CD4-positive, CD25-positive, alpha-beta regulatory T cell (primary cell): ENCODE measurements at regions not wholly inside any gene's neighbourhood (a gene's known extent, or its start where the extent isn't known, plus 50 kb on each side); places are given as distances from the start of the nearest gene placed in this dataset.

Source experiments
- ATAC-seq, 2 donors: fragments of 150-1000 bp; cut with Tn5 transposase; one replicate each; pipeline ENCODE4 v1.10.0; 2021; ENCODE audit warnings: low read depth in 2 of 2, moderate number of reproducible peaks in 2 of 2, moderate library complexity in 1 of 2
- DNase-seq, 3 donors: peaks; one replicate each; pipeline versions ENCODE4 v3.0.0 to v3.0.0-alpha.2; 2012 to 2022; ENCODE audit warnings: mixed read lengths in 1 of 3
- H3K27ac ChIP-seq: one replicate; pipeline ENCODE4 v1.7.0; 2013; ENCODE audit warnings: mild to moderate bottlenecking, low read length; ENCODE audit not compliant: insufficient read depth, poor library complexity, severe bottlenecking
- H3K27me3 ChIP-seq: one replicate; pipeline ENCODE4 v1.7.0; 2013; ENCODE audit warnings: low read length; ENCODE audit not compliant: control insufficient read depth, insufficient read depth
- H3K36me3 ChIP-seq: one replicate; pipeline ENCODE4 v1.7.0; 2013; ENCODE audit warnings: mild to moderate bottlenecking, low read length, moderate library complexity; ENCODE audit not compliant: control insufficient read depth, insufficient read depth
- H3K4me1 ChIP-seq: 2 replicates; pipeline ENCODE4 v1.7.0; 2013; ENCODE audit warnings: mild to moderate bottlenecking, low read length; ENCODE audit not compliant: insufficient read depth, control insufficient read depth, poor library complexity, severe bottlenecking
- H3K4me3 ChIP-seq: one replicate; pipeline ENCODE4 v1.7.0; 2013; ENCODE audit warnings: low read depth, mild to moderate bottlenecking, low read length, moderate library complexity
- H3K9me3 ChIP-seq, 2 experiments: 1 replicate in 1 of 2; 2 replicates in 1 of 2; pipeline ENCODE4 v1.7.0; 2013; ENCODE audit warnings: low read length in 2 of 2, mild to moderate bottlenecking in 1 of 2, moderate library complexity in 1 of 2; ENCODE audit not compliant: control insufficient read depth in 2 of 2
- H3K27ac Mint-ChIP-seq, 3 donors: one replicate each; pipeline ENCODE4 v1.8.0; 2020 to 2022; ENCODE audit warnings: mild to moderate bottlenecking in 3 of 3, mixed read lengths in 3 of 3, moderate library complexity in 2 of 3
- H3K27me3 Mint-ChIP-seq: one replicate; pipeline ENCODE4 v1.8.0; 2022; ENCODE audit warnings: mild to moderate bottlenecking, mixed read lengths
- H3K36me3 Mint-ChIP-seq: one replicate; pipeline ENCODE4 v1.8.0; 2020; ENCODE audit warnings: mixed read lengths
- H3K4me1 Mint-ChIP-seq, 4 donors: one replicate each; pipeline ENCODE4 v1.8.0; 2020 to 2022; ENCODE audit warnings: mixed read lengths in 4 of 4, mild to moderate bottlenecking in 1 of 4
- H3K4me3 Mint-ChIP-seq, 4 donors: one replicate each; pipeline ENCODE4 v1.8.0; 2020 to 2022; ENCODE audit warnings: mild to moderate bottlenecking in 4 of 4, mixed read lengths in 4 of 4, moderate library complexity in 3 of 4
- H3K9me3 Mint-ChIP-seq, 7 donors: one replicate each; pipeline ENCODE4 v1.8.0; 2020 to 2022; ENCODE audit warnings: mixed read lengths in 7 of 7, mild to moderate bottlenecking in 3 of 7, moderate library complexity in 2 of 7

DNA sequence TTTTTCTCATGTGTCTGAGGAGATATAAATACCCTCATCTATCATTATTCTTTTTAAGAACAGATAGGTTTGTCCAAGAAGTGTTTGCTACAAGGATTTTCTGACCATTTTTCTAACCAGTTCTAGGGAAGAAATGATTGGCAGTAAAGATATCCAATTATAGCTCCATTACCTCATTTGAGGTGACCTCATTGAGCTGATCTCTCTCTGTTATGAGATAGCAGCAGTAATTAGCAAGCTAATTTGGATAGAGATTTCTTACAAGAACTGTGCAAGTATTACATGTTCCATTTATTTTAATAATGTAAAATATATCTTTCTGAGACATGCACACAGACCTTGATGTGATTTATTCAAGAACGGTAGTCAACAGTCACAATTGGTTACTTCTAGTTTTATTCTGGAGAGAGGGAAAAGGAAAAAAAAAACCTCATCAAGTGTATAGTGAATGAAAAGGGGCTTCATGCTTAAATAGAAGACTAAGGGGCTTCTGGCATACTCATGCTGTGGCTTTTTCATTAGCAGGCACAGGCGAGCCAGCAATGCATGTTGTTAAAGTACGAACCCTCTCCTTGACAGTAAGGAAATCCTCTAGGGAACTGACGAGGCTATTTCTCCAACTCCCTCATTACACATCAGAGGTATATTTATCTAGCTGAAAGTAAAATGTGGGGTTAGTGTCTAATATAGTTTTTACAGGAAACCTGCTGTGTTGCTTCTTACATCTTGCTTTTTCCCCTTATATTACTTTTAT, 127.3 kb downstream of the NUDT12 start:
- DNase-seq (no peak), ATAC-seq (no peak)
- Histone ChIP-seq H3K27ac (no peak overlapping the region), H3K4me1 (no peaks in the 10 kb centered on the region), H3K9me3 (no peaks in the 10 kb centered on the region), H3K27me3 (no peaks in the 10 kb centered on the region), H3K4me3 (no peak overlapping the region), H3K36me3 (no peaks in the 10 kb centered on the region)
- H3K9me3 Mint-ChIP-seq = peaks cover 0 to 20% (median 2%) of the 10 kb centered on the region in 7 donors
- H3K27ac Mint-ChIP-seq = no peak overlapping the region
- H3K4me1 Mint-ChIP-seq = no peaks in the 10 kb centered on the region
- peaks cover 8% of the 10 kb centered on the region for H3K27me3 Mint-ChIP-seq
- no peak overlapping the region for H3K4me3 Mint-ChIP-seq
- no peaks in the 10 kb centered on the region for H3K36me3 Mint-ChIP-seq

DNA sequence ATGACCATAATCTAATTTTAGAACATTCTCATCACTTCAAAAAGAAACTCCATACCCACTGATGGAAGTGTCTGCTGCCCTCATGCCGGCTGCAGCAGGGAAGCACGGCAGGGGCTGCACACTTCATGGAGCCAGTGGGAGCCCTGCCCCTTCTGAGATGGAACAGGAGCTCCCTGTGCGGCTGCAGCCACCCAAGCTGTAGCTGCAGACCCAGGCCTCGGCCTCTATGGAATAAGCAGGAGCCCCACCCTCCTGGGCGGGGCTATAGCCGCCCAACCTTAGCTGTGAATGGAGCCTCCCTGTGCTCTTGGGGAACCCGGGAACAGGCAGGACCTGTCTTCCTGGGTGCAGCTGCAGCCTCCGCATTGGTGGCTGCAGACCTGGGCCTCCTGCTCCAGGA, 128.5 kb downstream of the NUDT12 start:
- H3K27ac Mint-ChIP-seq = no peak overlapping the region
- no peak for ATAC-seq

DNA sequence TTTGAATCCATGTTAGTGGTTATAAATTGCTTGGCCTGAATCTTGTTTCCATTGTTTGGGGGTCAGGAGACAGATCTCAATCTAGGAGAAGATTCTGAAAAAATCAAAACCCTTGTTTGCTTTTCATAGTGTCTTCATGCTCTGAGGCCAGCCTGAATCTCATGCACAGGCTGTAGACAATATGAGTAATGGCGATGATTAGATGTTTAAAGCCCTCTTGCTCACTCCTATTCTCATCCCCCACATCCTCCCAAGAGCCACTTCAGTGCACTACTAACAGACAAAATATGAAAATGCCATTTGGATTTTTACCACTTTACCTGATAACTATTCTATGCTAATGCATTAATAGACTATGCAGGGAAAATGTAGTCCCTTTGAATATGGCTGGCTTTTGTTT, 129.4 kb downstream of the NUDT12 start:
- Histone ChIP-seq H3K4me3 (no peak overlapping the region), H3K9me3 (no peaks in the 10 kb centered on the region), H3K36me3 (no peaks in the 10 kb centered on the region), H3K27ac (no peak overlapping the region), H3K27me3 (no peaks in the 10 kb centered on the region), H3K4me1 (no peaks in the 10 kb centered on the region)
- H3K27ac Mint-ChIP-seq = no peak overlapping the region
- H3K4me1 Mint-ChIP-seq = no peaks in the 10 kb centered on the region
- H3K9me3 Mint-ChIP-seq = peaks cover 0 to 5% (median 0%) of the 10 kb centered on the region in 7 donors
- H3K27me3 Mint-ChIP-seq = peaks cover 8% of the 10 kb centered on the region
- H3K4me3 Mint-ChIP-seq = no peak overlapping the region
- H3K36me3 Mint-ChIP-seq = no peaks in the 10 kb centered on the region
- DNase-seq (no peak), ATAC-seq (no peak)

More for the DNA sequence above, 128.5 kb downstream of the NUDT12 start:
- peaks cover 8% of the 10 kb centered on the region for H3K27me3 Mint-ChIP-seq
- Histone ChIP-seq H3K4me1 (no peaks in the 10 kb centered on the region), H3K27ac (no peak overlapping the region), H3K4me3 (no peak overlapping the region), H3K9me3 (no peaks in the 10 kb centered on the region), H3K27me3 (no peaks in the 10 kb centered on the region), H3K36me3 (no peaks in the 10 kb centered on the region)
- no peaks in the 10 kb centered on the region for H3K4me1 Mint-ChIP-seq
- H3K9me3 Mint-ChIP-seq = peaks cover 0 to 9% (median 2%) of the 10 kb centered on the region in 7 donors
- no peak overlapping the region for H3K4me3 Mint-ChIP-seq
- no peak for DNase-seq
- H3K36me3 Mint-ChIP-seq = no peaks in the 10 kb centered on the region

DNA sequence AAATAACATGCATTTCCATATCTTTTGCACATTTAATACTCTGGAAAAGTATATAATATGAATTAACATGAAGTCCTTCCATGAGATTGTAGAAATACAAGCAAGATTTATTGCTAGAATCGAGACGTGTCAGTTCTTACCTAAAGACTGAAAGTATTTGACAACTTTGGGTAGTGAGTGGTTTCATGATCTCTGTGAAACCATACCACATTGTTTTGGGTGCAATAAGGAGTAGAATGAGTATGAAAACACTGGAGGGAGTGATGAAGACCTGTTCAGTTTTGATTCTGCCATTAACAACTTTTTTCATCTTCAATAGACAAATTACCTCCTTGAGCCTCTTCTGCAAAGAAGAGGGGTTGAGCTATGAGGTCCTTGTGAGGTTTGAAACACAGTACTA, 133.7 kb downstream of the NUDT12 start:
- Mint-ChIP-seq H3K27ac (no peak overlapping the region), H3K4me3 (no peak overlapping the region), H3K9me3 (peaks cover 0 to 4% (median 0%) of the 10 kb centered on the region in 7 donors), H3K27me3 (peaks cover 12% of the 10 kb centered on the region), H3K4me1 (no peaks in the 10 kb centered on the region), H3K36me3 (no peaks in the 10 kb centered on the region)
- Histone ChIP-seq H3K4me1 (no peaks in the 10 kb centered on the region), H3K27ac (no peak overlapping the region), H3K4me3 (no peak overlapping the region), H3K9me3 (no peaks in the 10 kb centered on the region), H3K36me3 (no peaks in the 10 kb centered on the region), H3K27me3 (no peaks in the 10 kb centered on the region)
- ATAC-seq (no peak), DNase-seq (no peak)

DNA sequence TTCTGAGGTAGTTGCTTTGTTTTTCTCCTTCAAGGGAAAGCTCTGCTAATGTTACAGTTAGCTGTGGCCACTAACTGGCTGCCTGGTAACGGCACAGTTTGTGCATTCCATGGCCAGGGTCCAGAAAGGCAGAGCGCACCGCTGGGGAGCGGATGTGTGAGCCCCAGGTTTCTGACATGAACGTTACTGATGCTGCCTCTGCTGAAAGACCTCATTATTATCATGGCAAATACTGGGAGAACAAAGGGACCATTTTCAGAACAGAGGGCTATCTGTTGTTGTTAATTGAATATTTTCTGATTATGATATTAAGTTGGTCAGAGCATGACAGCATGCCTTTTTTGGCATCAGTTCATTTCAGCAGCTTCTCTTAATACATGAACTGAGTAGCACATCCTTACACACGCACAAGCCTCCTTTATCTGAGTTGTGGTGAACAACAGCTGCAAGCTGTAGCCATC, 134.1 kb downstream of the NUDT12 start:
- Mint-ChIP-seq H3K4me1 (no peaks in the 10 kb centered on the region), H3K9me3 (peaks cover 0 to 4% (median 0%) of the 10 kb centered on the region in 7 donors), H3K36me3 (no peaks in the 10 kb centered on the region), H3K27ac (no peak overlapping the region), H3K4me3 (no peak overlapping the region), H3K27me3 (peaks cover 12% of the 10 kb centered on the region)
- no peaks in the 10 kb centered on the region for H3K36me3 ChIP-seq
- no peak for DNase-seq
- H3K27me3 ChIP-seq = no peaks in the 10 kb centered on the region
- no peaks in the 10 kb centered on the region for H3K9me3 ChIP-seq
- ATAC-seq = no peak
- H3K27ac ChIP-seq = no peak overlapping the region
- H3K4me3 ChIP-seq = no peak overlapping the region
- no peaks in the 10 kb centered on the region for H3K4me1 ChIP-seq

DNA sequence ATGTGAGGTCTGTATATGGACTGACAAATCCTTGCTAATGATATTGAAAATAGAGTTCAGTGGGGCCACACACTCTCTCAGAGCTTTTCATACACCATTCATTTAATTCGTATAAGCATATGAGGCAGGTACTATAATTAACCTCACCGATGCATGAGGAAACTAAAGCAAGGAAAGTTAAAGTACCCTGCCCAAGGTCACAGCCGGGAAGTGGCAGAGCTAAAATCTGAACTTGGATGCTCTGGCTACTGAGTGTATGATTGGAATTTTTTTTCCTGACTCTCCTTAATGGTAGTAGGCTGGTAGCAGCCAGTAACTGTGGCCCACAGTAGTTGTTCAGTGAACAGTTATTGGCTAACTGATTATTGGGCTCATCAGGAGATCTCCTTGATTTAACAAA, 135.3 kb downstream of the NUDT12 start:
- ATAC-seq = no peak
- peaks cover 17% of the 10 kb centered on the region for H3K27me3 Mint-ChIP-seq
- H3K4me3 ChIP-seq = no peak overlapping the region

DNA sequence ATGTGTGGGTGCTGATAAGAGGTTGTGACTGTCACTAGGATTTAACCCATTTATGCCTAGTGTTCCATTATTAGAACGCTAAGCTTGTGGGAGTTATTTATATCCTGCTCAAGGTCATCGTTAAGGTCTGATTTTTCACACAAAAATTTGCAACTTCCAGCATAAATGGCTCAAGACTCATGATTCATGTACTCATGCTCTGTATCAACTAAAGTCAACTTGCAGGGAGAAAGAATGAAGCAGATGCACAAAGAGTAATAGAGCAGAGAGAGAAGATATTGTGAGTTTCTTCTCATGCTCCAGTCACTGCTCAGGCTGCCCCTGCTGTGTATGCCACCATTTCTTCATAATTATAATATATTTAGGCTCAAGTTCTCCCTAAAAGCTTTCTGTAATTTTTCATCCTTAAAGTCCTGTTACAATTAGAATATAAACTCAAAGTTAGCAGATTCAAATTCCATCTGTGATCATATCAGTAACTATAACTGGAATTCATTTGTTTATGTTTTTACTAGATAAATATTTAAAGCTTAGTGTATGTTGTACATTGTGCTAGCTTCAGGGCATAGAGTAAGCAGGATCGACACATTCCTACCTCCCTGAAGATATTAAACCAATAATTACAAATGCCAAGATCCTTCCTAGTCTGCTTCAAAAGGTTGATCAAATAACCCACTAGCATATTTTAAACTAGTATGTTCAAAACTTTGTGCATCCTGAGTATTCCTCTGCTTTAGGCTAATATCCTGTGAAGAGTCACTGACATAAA, 136.7 kb downstream of the NUDT12 start:
- Histone ChIP-seq H3K27me3 (peaks cover 10% of the 10 kb centered on the region), H3K4me3 (no peak overlapping the region), H3K4me1 (no peaks in the 10 kb centered on the region), H3K36me3 (no peaks in the 10 kb centered on the region), H3K27ac (no peak overlapping the region), H3K9me3 (no peaks in the 10 kb centered on the region)
- Mint-ChIP-seq H3K4me1 (no peaks in the 10 kb centered on the region), H3K27me3 (peaks cover 20% of the 10 kb centered on the region), H3K4me3 (no peak overlapping the region), H3K36me3 (no peaks in the 10 kb centered on the region), H3K9me3 (peaks cover 0 to 5% (median 0%) of the 10 kb centered on the region in 7 donors), H3K27ac (no peak overlapping the region)
- no peak for DNase-seq
- no peak for ATAC-seq

More for the DNA sequence above, 135.3 kb downstream of the NUDT12 start:
- Histone ChIP-seq H3K27ac (no peak overlapping the region), H3K4me1 (no peaks in the 10 kb centered on the region), H3K36me3 (no peaks in the 10 kb centered on the region), H3K27me3 (peaks cover 5% of the 10 kb centered on the region), H3K9me3 (no peaks in the 10 kb centered on the region)
- Mint-ChIP-seq H3K4me3 (no peak overlapping the region), H3K9me3 (peaks cover 0 to 5% (median 0%) of the 10 kb centered on the region in 7 donors), H3K36me3 (no peaks in the 10 kb centered on the region), H3K27ac (no peak overlapping the region), H3K4me1 (no peaks in the 10 kb centered on the region)
- no peak for DNase-seq
